ENCODE measurements at regions not wholly inside any gene's neighbourhood (a gene's known extent, or its start where the extent isn't known, plus 50 kb on each side); places are given as distances from the start of the nearest gene placed in this dataset.
A peak's percentile ranks its signal among the peaks of the same experiment; 100 is the strongest.

GRCh38 chr4:189440716-189441115 is 500.0 kb upstream of the FRG1 start:
- Histone ChIP-seq H3K4me1 (ENCODE audit: control insufficient read depth in 1 of 2, insufficient read depth in 1 of 2, low read depth in 1 of 2, low read length in 1 of 2) (no peaks in the 10 kb centered on the region), H3K36me3 (no peaks in the 10 kb centered on the region), H3K9me3 (no peaks in the 10 kb centered on the region), H3K4me3 (ENCODE audit: low read depth in 1 of 2, low read length in 1 of 2) (no peak overlapping the region), H3K27me3 (no peaks in the 10 kb centered on the region), H3K27ac (no peak overlapping the region)
- TF ChIP-seq CTCF (IDR thresholded peaks at IDR 0.05), result no peak

- no peaks in the 10 kb centered on the region for H3K9me3 ChIP-seq
- H3K36me3 ChIP-seq, result no peaks in the 10 kb centered on the region
- H3K4me1 ChIP-seq (ENCODE audit: control insufficient read depth in 1 of 2, insufficient read depth in 1 of 2, low read depth in 1 of 2, low read length in 1 of 2), result no peaks in the 10 kb centered on the region
- H3K27me3 ChIP-seq, result no peaks in the 10 kb centered on the region
- no peak for TF ChIP-seq CTCF (IDR thresholded peaks at IDR 0.05)
- no peak overlapping the region for H3K4me3 ChIP-seq (ENCODE audit: low read depth in 1 of 2, low read length in 1 of 2)
- H3K27ac ChIP-seq, result no peak overlapping the region
Measured at GRCh38 chr4:189443341-189443740, 497.3 kb upstream of the FRG1 start.

GRCh38 chr4:189445613-189446012 is 495.1 kb upstream of the FRG1 start:
- TF ChIP-seq CTCF (IDR thresholded peaks at IDR 0.05), result no peak

GRCh38 chr4:189463734-189464133 is 476.9 kb upstream of the FRG1 start:
- TF ChIP-seq CTCF (IDR thresholded peaks at IDR 0.05), result no peak

More at GRCh38 chr4:189445613-189446012, 495.1 kb upstream of the FRG1 start:
- Histone ChIP-seq H3K4me1 (ENCODE audit: control insufficient read depth in 1 of 2, insufficient read depth in 1 of 2, low read depth in 1 of 2, low read length in 1 of 2) (no peaks in the 10 kb centered on the region), H3K27me3 (no peaks in the 10 kb centered on the region), H3K9me3 (no peaks in the 10 kb centered on the region), H3K4me3 (ENCODE audit: low read depth in 1 of 2, low read length in 1 of 2) (no peak overlapping the region), H3K27ac (no peak overlapping the region), H3K36me3 (no peaks in the 10 kb centered on the region)

GRCh38 chr4:189494407-189494806 is 446.3 kb upstream of the FRG1 start:
- Histone ChIP-seq H3K36me3 (no peaks in the 10 kb centered on the region), H3K4me3 (ENCODE audit: low read depth in 1 of 2, low read length in 1 of 2) (no peak overlapping the region), H3K4me1 (ENCODE audit: control insufficient read depth in 1 of 2, insufficient read depth in 1 of 2, low read depth in 1 of 2, low read length in 1 of 2) (peaks cover 14 to 15% of the 10 kb centered on the region in 2 experiments), H3K27ac (peak overlapping the region; percentile 20), H3K27me3 (no peaks in the 10 kb centered on the region), H3K9me3 (no peaks in the 10 kb centered on the region)
- TF ChIP-seq CTCF (IDR thresholded peaks at IDR 0.05), result no peak

More at GRCh38 chr4:189463734-189464133, 476.9 kb upstream of the FRG1 start:
- H3K4me1 ChIP-seq (ENCODE audit: control insufficient read depth in 1 of 2, insufficient read depth in 1 of 2, low read depth in 1 of 2, low read length in 1 of 2), result no peaks in the 10 kb centered on the region
- no peaks in the 10 kb centered on the region for H3K27me3 ChIP-seq
- no peaks in the 10 kb centered on the region for H3K36me3 ChIP-seq
- H3K27ac ChIP-seq, result no peak overlapping the region
- no peaks in the 10 kb centered on the region for H3K9me3 ChIP-seq
- no peak overlapping the region for H3K4me3 ChIP-seq (ENCODE audit: low read depth in 1 of 2, low read length in 1 of 2)

GRCh38 chr4:189497516-189497915 is 443.2 kb upstream of the FRG1 start:
- H3K9me3 ChIP-seq, result no peaks in the 10 kb centered on the region
- no peak overlapping the region for H3K27ac ChIP-seq
- H3K36me3 ChIP-seq, result no peaks in the 10 kb centered on the region
- no peak overlapping the region for H3K4me3 ChIP-seq (ENCODE audit: low read depth in 1 of 2, low read length in 1 of 2)
- TF ChIP-seq CTCF (IDR thresholded peaks at IDR 0.05), result no peak
- H3K4me1 ChIP-seq (ENCODE audit: control insufficient read depth in 1 of 2, insufficient read depth in 1 of 2, low read depth in 1 of 2, low read length in 1 of 2), result peaks cover 14 to 15% of the 10 kb centered on the region in 2 experiments
- H3K27me3 ChIP-seq, result no peaks in the 10 kb centered on the region

All from neutrophil (primary cell).